ENCODE measurements at regions not wholly inside any gene's neighbourhood (a gene's known extent, or its start where the extent isn't known, plus 50 kb on each side); places are given as distances from the start of the nearest gene placed in this dataset.

- TF ChIP-seq CTCF (IDR thresholded peaks at IDR 0.05; ENCODE audit: low read depth, low read length), result no peak
- no peak for TF ChIP-seq EZH2phosphoT487 (IDR thresholded peaks at IDR 0.05; ENCODE audit: low read depth)
Observed at GRCh38 chr13:33918199-33918932, 100.4 kb downstream of the RFC3 start.

Measured in OCI-LY3 (cell line).